ENCODE measurements at regions not wholly inside any gene's neighbourhood (a gene's known extent, or its start where the extent isn't known, plus 50 kb on each side); places are given as distances from the start of the nearest gene placed in this dataset.
A peak's percentile ranks its signal among the peaks of the same experiment; 100 is the strongest.

DNA sequence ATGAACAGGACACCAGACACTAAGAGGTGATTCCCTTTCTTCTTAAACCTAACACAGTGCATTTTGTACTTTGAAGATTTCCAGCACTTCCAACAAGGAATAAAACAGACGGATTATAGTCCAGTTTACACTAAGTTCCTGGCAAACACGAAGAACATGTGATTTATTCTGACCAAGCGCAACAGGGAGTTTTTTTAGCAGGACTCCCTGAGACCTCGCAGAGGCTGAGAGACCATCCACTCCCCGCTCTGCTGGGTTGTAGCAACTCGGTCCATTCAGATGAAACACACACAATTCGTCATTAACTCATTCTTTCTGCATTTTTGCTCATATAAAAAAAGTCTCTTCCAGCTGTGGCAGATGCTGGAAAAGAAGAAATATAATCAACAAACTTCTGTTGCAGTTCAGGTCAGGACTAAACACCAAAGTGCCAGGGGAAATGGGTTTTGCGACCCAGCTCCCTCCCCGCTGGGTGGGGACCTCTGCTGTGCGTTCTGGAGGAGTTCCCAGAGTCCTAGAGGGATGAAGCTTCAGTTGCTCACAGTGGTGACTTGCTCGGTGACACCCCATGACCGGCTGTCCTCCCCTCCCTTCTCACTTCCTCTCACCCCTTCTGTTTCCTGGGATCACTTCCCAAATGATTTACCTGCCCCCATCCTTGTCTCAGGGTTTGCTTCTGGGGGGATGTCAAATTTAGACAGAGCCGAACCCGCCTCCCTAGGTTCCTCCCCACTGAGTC is 52.5 kb downstream of the KCNF1 start:
- no peak for DNase-seq (ENCODE audit: low read depth)

DNA sequence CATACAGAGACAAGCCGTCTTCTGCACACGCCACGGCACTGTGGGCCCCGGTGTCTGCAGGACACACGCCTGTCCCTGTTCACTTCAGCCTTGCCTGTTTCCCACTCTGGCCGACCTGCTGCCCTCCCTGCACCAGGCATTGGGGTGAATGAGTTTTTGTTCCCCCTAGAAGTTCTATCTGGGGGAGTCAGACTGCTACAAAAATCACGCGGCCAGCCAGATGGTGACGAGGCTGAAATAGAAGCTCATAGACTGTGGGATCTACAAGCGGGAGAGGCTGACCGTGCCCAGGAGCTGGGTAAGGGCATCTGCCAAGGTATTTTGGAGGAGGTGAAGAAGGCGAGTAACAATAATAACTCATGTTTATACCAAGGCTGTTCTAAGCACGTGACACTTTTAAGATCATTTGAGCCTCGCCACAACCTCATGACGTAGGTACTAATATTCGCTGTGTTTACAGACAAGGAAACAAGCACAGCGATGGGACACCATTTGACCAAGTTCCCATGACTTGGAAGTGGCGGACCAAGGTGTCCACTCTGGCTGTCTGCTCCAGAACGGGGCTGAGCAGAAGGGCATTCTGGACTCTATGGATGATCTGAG is 53.6 kb downstream of the KCNF1 start:
- no peak for DNase-seq (ENCODE audit: low read depth)

DNA sequence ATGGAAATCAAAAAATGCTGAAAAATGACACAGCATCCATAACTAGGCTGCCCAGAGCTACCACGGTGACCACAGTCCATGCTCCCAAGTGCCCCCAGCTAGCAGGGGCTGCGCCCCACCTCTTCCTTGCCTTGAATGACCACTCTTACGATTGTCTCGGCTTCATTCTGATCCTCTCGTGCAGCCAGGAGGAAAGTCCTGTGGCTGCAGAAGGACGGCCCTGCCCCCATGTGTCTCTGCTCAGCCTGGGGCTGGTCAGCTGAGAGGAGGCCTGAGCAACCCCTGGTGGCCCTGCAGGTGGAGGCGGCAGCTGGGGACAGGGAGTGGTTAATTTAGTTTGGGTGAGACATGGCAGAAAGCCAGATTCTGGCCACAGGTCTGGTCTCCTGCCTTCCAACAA is 54.3 kb downstream of the KCNF1 start:
- no peak for DNase-seq (ENCODE audit: low read depth)

DNA sequence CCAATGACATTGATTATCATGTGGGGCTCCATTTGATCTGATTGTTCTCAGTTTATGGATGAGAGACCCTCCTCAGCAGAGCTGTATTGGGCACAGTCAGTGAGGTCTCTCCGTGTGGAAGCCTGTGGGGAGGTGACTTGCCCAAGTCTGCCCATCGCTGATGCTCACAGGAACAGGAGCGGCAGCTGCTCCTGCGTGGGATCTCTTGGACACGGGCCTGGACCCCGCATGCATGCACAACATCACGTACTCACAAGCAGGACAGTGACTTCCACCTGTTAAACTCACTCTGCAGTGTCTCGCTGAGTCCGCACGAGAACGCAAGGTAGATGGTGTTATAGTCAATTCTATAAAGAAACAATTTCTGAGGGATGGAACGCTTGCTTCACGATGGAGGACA is 55.0 kb downstream of the KCNF1 start:
- DNase-seq (ENCODE audit: low read depth): no peak

DNA sequence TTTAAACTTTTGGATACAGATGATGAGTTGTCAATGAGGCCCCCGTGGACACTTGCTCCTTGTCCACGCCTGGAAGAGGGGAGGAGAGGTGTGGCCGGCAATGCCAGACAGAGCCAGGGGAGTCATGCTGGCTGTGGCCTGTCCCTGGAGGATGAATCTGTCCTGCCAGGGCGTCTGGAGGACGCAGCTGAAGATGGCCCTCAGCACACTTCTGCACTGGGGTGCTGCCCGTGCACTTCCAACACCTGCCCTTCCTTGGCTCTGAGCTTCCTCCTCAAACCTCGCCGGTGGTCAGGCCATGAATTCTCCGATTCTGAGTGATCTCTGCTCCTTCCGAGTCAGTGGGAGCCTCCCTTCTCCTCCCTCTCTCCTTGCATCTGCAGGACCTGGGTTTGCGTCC is 56.4 kb downstream of the KCNF1 start:
- DNase-seq (ENCODE audit: low read depth): no peak

DNA sequence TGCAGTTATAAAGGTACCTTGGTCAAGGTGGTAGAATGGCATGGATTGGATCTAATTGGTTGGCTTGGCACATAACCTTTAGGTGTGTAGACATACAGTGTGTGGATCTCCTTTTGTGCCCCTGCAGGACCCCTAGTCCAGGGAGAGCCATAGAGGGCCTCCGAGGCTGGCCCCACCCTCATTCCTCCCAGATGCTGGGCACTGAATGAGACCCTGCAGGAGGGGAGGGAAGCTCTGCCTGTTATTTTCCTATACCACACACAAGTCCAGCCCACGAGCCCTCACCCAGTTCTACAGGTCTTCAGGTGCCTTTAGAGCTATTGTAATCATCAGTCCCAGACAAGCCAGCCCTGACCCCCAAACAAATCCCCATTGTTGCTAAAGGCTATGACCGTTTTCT is 58.9 kb downstream of the KCNF1 start:
- no peak for DNase-seq (ENCODE audit: low read depth)

DNA sequence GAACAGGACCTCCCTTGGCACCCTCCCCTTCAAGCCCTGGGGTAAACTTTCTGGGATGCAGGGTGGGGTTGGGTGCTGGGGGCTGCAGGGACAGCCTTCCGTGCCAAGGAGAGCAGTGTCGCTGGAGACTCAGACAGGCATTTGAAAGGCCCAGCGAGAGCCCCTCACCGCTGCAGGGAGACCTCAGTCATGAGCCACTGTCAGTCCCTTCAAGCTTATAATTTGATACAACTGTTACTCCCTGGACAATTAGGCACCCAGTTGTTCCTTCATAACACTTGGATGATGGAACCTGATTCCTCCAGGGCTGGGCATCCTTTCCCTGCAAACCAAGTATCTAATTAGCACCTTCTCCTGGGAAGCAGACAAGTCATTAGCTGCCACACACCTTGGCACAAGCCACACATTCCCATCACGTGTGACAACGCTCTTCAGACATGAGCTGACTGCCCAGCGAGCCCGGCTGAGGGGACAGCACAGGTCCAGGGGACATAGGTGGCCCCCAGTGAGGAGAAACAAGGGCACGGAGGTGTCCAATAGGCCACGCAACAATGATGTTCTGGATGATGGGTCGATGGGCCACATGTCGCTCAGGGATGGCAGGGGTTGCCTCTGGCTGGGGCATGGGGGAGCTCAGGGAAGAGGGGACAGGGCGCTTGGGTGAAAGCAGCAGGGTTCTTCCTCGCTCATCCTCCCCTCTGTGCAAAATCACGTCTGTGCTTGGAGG is 59.6 kb downstream of the KCNF1 start:
- DNase-seq (ENCODE audit: low read depth): no peak

DNA sequence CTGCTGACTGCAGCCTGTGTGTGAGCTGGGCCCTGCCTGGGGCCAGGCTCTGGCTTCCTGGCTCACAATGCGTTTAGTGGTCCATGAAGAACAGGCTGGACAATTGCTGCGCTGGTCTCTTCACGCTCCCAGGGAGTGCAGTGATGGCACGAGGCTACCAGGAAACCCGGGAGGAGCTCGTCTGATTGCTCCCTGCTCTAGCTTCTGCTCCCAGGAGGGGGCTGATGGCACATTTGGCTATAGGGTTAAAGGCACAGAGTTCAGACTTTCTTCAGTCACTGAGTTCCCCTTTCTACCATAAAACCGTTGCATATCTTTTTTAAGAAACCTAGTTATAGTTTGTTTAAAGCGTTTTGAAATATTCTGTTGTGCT is 60.1 kb downstream of the KCNF1 start:
- peak; percentile 4 for DNase-seq (ENCODE audit: low read depth)

DNA sequence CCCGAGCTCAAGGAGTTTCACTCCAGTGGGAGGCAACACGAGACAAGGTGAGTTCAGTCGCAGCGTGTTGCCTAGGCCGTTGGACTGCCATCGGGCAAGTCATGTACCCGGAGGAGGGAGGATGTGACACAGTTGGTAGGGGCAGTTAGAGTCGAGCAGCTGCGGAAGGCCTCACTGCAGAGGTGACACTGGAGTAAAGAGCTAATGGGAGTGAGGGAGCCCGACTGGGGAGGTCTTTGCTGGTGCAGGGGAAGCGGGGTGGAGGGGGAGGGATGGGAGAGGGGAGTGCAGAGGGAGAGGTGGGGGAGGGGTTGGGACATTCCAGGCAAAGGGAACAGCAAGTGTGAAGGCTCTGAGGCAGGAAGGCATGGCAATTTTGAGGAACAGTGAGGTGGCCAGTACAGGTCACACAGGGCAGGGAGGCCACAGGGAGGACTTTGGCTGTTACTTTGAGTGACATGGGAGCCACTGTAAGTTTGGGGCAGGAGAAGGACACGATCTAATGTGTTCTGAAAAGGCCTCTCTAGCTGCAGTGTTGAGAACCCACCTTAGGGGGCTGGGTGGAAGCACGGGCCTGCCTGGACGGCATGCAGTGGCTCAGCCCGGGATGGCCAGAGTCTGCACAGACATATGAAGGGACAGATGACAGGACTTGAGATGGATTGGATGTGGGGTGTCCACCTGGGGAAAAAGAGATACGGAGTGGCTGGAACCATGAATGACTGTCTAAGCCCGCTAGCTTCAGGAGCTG is 61.1 kb downstream of the KCNF1 start:
- no peak for DNase-seq (ENCODE audit: low read depth)

DNA sequence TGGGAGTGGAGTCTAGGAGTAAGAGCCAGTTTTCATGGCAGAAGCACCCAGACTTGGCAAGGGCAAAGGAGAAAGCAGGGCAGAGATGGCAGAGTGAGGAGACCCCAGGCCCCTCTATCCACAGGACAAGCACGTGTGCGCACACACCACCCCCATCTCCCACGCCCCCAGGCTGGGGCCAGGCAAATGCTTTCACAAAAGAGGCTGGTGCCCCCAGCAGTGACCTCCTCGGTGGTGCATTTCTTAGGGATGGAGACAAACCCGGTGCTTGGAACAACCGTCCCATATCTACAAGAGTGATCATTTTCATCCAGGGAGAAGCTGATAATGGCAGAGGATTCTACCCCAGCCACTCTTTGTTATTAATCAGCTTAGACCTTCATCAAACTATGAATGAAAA is 62.0 kb downstream of the KCNF1 start:
- no peak for DNase-seq (ENCODE audit: low read depth)

DNA sequence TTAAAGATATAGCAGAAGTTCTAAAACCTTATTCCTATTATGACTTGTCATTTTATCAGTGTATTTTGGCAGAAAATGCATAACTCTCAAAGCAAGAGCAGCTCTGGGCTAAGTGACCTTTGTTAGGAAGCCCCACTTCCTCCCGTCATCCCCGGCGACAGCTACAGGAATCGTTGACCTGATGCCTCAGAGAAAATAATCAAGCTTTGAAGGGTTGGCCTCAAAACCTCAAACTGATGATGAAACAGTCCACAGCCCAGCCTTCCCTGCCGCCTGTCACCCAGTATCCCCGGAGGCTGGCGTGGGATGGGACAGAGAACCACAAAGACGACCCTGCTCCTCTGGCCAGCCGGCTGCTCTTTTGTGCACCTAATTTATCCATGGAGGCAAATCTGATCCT is 65.3 kb downstream of the KCNF1 start:
- DNase-seq (ENCODE audit: low read depth): no peak

DNA sequence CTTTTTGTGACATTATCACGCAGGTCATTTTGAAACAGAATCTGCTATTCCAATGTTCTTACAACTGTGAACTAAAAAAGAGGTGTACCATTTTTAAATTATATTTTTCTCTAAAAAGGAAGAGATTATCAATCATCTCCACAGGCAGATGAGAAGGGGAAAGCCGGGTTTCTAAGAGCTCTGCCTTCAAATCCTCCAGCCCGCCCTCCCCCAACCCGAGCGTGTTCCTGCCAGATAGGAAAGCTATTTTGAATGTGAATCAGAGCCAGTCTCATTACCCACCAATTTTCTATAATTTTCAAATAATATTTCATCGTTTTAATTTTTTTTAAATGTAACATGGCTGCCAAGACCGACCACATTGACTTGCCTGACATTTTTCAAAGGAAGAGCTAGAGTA is 65.9 kb downstream of the KCNF1 start:
- DNase-seq (ENCODE audit: low read depth): no peak

DNA sequence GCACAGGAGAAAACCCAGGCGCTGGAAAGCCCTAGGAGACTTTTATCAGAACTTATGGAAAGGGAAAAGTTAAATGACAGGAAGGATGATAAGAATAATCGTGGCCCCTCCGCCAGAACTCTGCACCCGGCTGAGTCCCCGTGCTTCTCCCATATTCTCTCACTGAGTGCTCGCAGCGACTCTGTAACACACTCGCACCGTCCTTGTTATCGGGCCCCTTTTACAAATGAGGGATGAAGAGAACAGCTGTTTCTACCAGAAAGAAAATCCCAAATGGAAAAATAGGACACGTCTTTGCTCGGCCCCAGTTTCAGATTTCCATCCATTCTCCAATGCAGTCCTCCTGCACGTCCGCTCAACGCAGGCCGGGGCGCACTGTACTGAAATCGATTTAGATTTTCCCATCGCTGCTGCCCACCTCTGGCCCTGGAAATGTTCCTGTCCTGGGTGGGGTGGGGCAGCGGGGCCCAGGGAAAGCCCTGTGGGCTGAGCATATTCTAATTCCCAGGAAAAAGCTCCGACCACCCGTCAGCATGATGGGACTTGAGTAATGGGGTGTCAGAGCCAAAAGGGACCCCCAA is 66.4 kb downstream of the KCNF1 start:
- no peak for DNase-seq (ENCODE audit: low read depth)

DNA sequence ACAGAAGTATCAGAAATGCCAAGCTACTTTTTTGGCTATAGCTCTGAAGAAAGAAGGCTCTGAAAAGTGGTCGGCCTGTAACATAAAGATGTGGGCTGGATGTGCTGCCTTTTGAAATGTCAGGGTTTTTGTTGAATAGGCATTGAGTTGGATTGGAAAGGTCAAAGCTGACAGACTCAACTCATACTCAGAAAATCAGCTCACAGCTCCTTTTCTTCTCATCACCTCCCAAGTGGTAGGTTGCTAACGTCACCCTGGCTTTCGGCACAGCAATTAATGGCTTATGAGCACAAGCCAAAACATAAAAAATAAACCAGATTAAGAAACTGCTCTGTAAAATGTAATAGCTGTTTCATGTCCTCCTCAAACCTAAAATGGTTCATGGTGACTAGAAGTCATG is 68.3 kb downstream of the KCNF1 start:
- no peak for DNase-seq (ENCODE audit: low read depth)

DNA sequence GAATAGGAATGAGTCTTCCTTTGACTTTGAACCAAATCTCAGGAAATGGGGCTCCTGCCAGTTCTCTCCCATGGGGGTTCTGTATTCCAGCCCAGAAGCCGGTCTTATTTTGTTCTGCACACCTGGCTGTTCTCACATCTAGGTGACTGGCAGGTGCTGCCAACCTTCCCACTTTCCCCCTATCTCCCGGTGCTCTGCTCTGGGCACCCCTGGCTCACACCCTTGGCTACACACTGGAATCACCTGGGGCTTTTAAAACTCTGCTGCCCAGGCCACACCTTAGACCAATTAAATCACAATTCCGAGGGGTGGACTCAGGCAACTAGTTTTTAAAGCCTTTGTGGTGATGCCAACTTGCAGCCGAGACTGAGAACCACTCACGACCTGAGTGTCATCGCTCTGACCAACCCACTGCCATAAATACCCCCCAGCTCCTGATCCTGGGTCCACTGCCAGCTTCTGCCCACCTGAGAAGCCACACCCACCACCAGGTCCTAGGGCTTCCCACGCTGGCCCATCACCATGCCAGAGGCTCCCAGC is 69.2 kb downstream of the KCNF1 start:
- no peak for DNase-seq (ENCODE audit: low read depth)

DNA sequence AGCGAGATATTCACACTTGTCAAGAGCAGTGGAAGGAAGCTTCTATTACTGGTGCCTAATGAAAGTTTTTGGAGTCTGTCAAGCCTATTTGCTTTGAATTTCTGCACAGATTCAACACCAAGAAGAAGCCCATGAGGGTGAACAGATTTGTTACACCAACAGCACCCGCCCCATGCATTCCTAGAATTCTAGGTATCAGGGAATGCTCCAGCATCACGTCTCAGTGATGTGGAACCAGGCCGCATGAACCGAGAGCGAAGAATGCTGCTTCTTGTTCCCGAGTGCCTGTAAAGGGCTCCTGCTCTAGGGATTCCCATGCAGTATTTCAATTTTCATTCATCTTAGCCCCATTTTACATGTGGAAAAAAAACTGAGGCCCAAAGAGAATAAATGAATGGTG is 69.7 kb downstream of the KCNF1 start:
- DNase-seq (ENCODE audit: low read depth): no peak

DNA sequence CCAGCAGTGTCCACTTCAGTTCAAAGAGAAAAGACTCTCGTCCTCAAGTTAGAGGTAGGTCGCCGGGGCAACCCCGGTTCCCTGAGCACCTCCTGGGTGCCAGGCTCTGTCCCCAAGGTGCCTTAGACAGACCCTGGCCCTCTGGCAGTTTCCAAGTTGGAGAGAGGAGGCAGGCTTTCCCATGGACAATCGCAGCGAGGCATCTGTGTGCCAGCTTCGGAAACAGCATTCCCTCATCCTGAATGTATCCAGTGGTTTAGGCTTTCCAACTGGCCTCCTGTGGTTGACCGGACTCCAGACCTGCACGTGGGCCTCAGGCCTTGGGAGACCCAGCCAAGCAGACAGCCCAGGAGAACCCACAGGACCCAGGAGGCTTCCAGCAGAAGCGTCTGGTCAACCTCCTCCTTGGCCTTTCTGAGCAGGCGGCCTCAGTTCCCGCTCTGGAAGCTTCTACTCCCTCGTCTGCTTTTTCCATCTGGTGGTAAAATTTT is 70.3 kb downstream of the KCNF1 start:
- no peak for DNase-seq (ENCODE audit: low read depth)

DNA sequence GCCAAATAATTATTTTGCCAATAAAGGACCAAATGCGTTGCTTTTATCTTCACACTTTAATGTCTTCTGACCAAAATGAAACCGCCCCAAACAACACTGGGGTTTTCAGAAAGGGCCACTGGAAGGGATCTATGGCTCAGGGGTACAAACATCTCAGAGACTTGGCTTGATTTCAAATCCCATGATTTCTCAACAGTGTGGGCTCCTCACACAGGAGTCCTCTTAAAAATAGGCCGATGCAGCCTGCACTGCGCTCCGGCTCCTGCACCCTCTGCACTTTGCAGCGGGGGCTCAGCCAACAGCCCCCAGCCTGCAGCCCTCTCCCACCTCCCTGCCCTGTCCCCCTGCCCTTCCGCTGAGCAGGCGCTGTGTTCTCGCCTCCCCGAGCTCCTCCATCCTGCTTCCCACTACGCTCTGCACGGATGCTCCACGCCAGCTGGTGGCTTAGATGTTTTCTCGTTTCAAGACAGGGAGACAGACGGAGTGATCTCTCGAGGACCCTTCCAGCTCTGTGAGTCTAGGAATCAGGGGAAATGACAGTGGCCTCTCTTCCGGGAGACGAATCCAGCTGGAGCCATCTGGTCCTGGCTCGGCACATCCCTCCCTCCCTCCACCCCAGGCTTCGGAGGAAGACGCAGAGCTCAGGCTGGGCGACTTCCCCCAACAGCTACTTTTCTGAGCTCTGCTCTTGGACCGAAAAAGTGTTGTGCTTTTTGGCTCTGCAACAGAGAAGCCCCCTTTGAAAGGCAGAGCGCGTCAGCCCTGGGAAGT is 71.4 kb downstream of the KCNF1 start:
- no peak for DNase-seq (ENCODE audit: low read depth)

DNA sequence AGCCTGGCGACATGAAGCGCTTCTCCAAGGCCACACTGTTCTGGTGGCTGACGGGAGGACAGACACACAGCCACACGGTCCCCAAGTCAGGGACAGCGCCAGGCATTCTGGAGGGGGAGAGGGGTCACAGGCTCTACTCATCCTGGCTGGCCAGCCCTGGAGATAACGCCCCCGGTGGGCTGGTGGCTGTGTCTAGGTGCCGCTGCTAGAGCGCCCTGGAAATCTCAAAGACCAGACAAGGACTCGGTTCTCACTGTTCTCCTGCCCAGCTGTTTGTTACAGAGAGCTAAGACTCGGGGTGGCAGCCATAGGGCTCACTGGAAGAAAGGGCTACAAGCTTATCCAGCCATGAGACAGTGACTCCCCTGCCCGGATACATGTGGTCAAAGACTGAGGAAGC is 72.0 kb downstream of the KCNF1 start:
- DNase-seq (ENCODE audit: low read depth): no peak

DNA sequence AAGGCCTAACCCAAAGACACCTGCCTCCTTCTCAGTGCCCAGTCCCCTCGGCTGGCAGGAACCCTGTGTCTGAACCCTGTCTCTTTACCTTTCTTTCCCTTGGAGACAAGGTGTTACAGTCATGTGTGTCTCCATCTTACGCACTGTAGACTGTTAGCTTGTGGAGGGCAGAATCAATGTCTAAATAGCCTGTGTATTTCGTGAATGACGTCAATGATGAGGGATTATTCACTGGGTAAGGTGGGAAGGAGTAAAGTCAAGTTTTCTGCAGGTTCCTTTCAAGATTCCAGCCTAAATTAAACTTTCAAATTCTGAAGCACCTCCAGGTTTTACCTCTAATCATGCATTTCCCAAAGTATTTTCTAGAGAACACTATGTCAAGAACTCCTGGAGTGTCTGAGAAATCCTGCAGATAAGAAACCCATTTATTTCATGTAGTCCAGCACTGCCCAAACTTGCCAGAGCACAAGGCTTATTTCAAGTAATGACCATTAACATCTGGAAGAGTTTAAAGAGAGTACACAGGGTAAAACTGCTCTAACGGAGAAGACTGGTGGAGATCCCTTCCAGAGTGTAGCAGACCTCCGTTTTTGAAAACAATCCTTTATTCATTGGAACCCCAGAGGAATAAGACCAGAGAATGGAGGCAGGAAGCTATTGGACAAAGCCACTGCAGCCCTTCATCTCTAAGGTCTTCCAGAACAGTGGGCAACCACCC is 72.8 kb downstream of the KCNF1 start:
- DNase-seq (ENCODE audit: low read depth): no peak

All from renal cortical epithelial cell (primary cell).